H9 (cell line): ENCODE measurements at regions not wholly inside any gene's neighbourhood (a gene's known extent, or its start where the extent isn't known, plus 50 kb on each side); places are given as distances from the start of the nearest gene placed in this dataset.

Source experiments
- DNase-seq: peaks from one replicate; pipeline ENCODE4 v3.0.0-alpha.2; 2017
- H2AFZ ChIP-seq: one replicate; pipeline ENCODE4 v1.6.1; 2013; ENCODE audit warnings: mild to moderate bottlenecking, low read length, control low read depth, moderate library complexity
- H2AK5ac ChIP-seq: 2 replicates; pipeline ENCODE4 v1.6.1; 2013; ENCODE audit warnings: low read length, control low read depth, mixed read lengths; ENCODE audit not compliant: insufficient read length
- H2BK120ac ChIP-seq: one replicate; pipeline ENCODE4 v1.6.1; 2013; ENCODE audit warnings: low read depth, mild to moderate bottlenecking, low read length, control low read depth, inconsistent platforms; ENCODE audit not compliant: poor library complexity, severe bottlenecking
- H2BK12ac ChIP-seq: 2 replicates; pipeline ENCODE4 v1.6.1; 2013; ENCODE audit warnings: low read length, control low read depth, mixed read lengths, low read depth; ENCODE audit not compliant: insufficient read length
- H2BK15ac ChIP-seq: 2 replicates; pipeline ENCODE4 v1.6.1; 2013; ENCODE audit warnings: low read depth, low read length, control low read depth
- H2BK20ac ChIP-seq: one replicate; pipeline ENCODE4 v1.6.1; 2013; ENCODE audit warnings: low read depth, mild to moderate bottlenecking, low read length, control low read depth, inconsistent platforms; ENCODE audit not compliant: poor library complexity, severe bottlenecking
- H2BK5ac ChIP-seq: 2 replicates; pipeline ENCODE4 v1.6.1; 2013; ENCODE audit warnings: low read length, control low read depth, mixed read lengths; ENCODE audit not compliant: insufficient read length
- H3K14ac ChIP-seq: 2 replicates; pipeline ENCODE4 v1.6.1; 2013; ENCODE audit warnings: low read length, control low read depth; ENCODE audit not compliant: insufficient read depth
- H3K18ac ChIP-seq: 2 replicates; pipeline ENCODE4 v1.6.1; 2013; ENCODE audit warnings: low read depth, mild to moderate bottlenecking, mixed read lengths, low read length, control low read depth; ENCODE audit not compliant: insufficient read length
- H3K23ac ChIP-seq: 2 replicates; pipeline ENCODE4 v1.6.1; 2013; ENCODE audit warnings: low read length, control low read depth, mixed read lengths, low read depth; ENCODE audit not compliant: insufficient read length
- H3K23me2 ChIP-seq: 2 replicates; pipeline ENCODE4 v1.6.1; 2013; ENCODE audit warnings: low read depth, mild to moderate bottlenecking, mixed read lengths, low read length, control low read depth; ENCODE audit not compliant: insufficient read length, poor library complexity, severe bottlenecking
- H3K27ac ChIP-seq: 2 replicates; pipeline ENCODE4 v1.5.1; 2013; ENCODE audit warnings: low read length, control low read depth, mixed read lengths, low read depth; ENCODE audit not compliant: insufficient read length
- H3K27me3 ChIP-seq: 2 replicates; pipeline ENCODE4 v1.6.1; 2013; ENCODE audit warnings: low read length, control low read depth, inconsistent platforms; ENCODE audit not compliant: insufficient read depth
- H3K4ac ChIP-seq: 2 replicates; pipeline ENCODE4 v1.6.1; 2013; ENCODE audit warnings: low read depth, mild to moderate bottlenecking, control low read depth, inconsistent platforms, low read length, moderate library complexity
- H3K4me1 ChIP-seq: 2 replicates; pipeline ENCODE4 v1.6.1; 2013; ENCODE audit warnings: low read length, control low read depth, inconsistent platforms; ENCODE audit not compliant: insufficient read depth
- H3K4me2 ChIP-seq: 2 replicates; pipeline ENCODE4 v1.6.1; 2013; ENCODE audit warnings: low read length, control low read depth, mixed read lengths; ENCODE audit not compliant: insufficient read length, insufficient read depth
- H3K56ac ChIP-seq: 2 replicates; pipeline ENCODE4 v1.6.1; 2013; ENCODE audit warnings: low read depth, mild to moderate bottlenecking, mixed read lengths, low read length, control low read depth; ENCODE audit not compliant: insufficient read length
- H3K79me1 ChIP-seq: 2 replicates; pipeline ENCODE4 v1.6.1; 2013; ENCODE audit warnings: low read depth, mild to moderate bottlenecking, moderate library complexity, low read length, control low read depth, inconsistent platforms; ENCODE audit not compliant: insufficient read depth, poor library complexity, severe bottlenecking
- H3K79me2 ChIP-seq: 2 replicates; pipeline ENCODE4 v1.6.1; 2013; ENCODE audit warnings: low read length, control low read depth, inconsistent platforms; ENCODE audit not compliant: insufficient read depth
- H3K9ac ChIP-seq: 2 replicates; pipeline ENCODE4 v1.6.1; 2013; ENCODE audit warnings: low read length, control low read depth, mixed read lengths; ENCODE audit not compliant: insufficient read length; ENCODE audit errors: extremely low read depth
- H3K9me3 ChIP-seq: one replicate; pipeline ENCODE4 v1.6.1; 2013; ENCODE audit warnings: low read depth, low read length, inconsistent platforms; ENCODE audit not compliant: control insufficient read depth
- H3T11ph ChIP-seq: one replicate; pipeline ENCODE4 v1.6.1; 2013; ENCODE audit warnings: mild to moderate bottlenecking, low read length, control low read depth, inconsistent platforms
- H4K20me1 ChIP-seq: one replicate; pipeline ENCODE4 v1.6.1; 2013; ENCODE audit not compliant: control insufficient read depth, insufficient read length, insufficient read depth
- H4K5ac ChIP-seq: 2 replicates; pipeline ENCODE4 v1.6.1; 2013; ENCODE audit warnings: low read depth, mild to moderate bottlenecking, mixed read lengths, low read length, control low read depth; ENCODE audit not compliant: insufficient read length
- H4K8ac ChIP-seq: replicated peaks from 2 replicates; pipeline ENCODE4 v1.6.1; 2013; ENCODE audit warnings: low read length, control low read depth, mixed read lengths, low read depth; ENCODE audit not compliant: insufficient read length
- H4K91ac ChIP-seq: 2 replicates; pipeline ENCODE4 v1.6.1; 2013; ENCODE audit warnings: low read depth, mild to moderate bottlenecking, moderate library complexity, mixed read lengths, low read length, control low read depth; ENCODE audit not compliant: insufficient read length
- H3K27ac Mint-ChIP-seq, 3 experiments: 2 replicates in 2 of 3; 3 replicates in 1 of 3; pipeline ENCODE4 v1.8.0; 2020 to 2021; ENCODE audit warnings: mixed read lengths in 3 of 3, mild to moderate bottlenecking in 1 of 3, moderate library complexity in 1 of 3
- H3K27me3 Mint-ChIP-seq: 2 replicates; pipeline ENCODE4 v1.8.0; 2021; ENCODE audit warnings: low read depth, mild to moderate bottlenecking, moderate library complexity, mixed read lengths
- H3K36me3 Mint-ChIP-seq, 3 experiments: 2 replicates in 2 of 3; 3 replicates in 1 of 3; pipeline ENCODE4 v1.8.0; 2020 to 2021; ENCODE audit warnings: low read depth in 3 of 3, mixed read lengths in 3 of 3; ENCODE audit not compliant: insufficient read depth in 1 of 3
- H3K4me1 Mint-ChIP-seq, 2 experiments: 2 replicates each; pipeline ENCODE4 v1.8.0; 2020; ENCODE audit warnings: mixed read lengths in 2 of 2
- H3K4me3 Mint-ChIP-seq, 2 experiments: 2 replicates in 1 of 2; 3 replicates in 1 of 2; pipeline ENCODE4 v1.8.0; 2020 to 2021; ENCODE audit warnings: mild to moderate bottlenecking in 2 of 2, mixed read lengths in 2 of 2, moderate library complexity in 1 of 2
- H3K9me3 Mint-ChIP-seq, 2 experiments: 2 replicates in 1 of 2; 3 replicates in 1 of 2; pipeline ENCODE4 v1.8.0; 2020; ENCODE audit warnings: mild to moderate bottlenecking in 2 of 2, mixed read lengths in 2 of 2, moderate library complexity in 1 of 2
- WGBS: extraction: QIAGEN DNeasy Blood & Tissue Kit; methylation state at CpG from one replicate; pipeline ENCODE4 v1.1.7; 2013; ENCODE audit warnings: missing lambda C conversion rate, low lambda C conversion rate, mixed read lengths; ENCODE audit not compliant: insufficient read length; ENCODE audit errors: extremely low coverage; 5-methylcytosine and 5-hydroxymethylcytosine counted together
- TF ChIP-seq, protein P1 (sequence below): fragments of 200-600 bp; sonication (generic); conservative IDR thresholded peaks from 3 replicates; pipeline ENCODE4 v1.8.0; 2021; ENCODE audit warnings: antibody characterized with exemption, mild to moderate bottlenecking

DNA sequence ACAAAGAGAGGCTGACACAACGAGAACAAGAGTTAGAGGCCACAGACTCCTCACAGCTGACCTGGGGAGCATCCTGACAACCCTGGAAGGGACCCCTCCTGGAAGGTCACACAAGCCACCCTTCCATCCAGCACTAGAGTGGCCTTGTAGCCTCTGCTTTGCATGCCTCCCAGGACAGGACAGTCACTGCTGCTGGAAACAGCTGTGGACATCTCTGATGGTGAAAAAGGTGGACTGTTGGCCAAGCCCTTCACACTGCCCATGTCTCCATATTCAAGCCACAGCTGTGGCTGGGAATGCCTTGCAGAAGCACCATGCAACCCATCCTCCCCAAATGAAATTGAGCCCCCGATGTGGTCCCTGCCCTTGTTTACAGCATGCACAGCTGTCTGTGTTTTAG lies 102.1 kb upstream of the SRSF6 start:
- Histone ChIP-seq H3K9ac (no peak overlapping the region), H3K27me3 (no peaks in the 10 kb centered on the region), H3K9me3 (no peaks in the 10 kb centered on the region), H3T11ph (no peak overlapping the region), H4K8ac (no peak overlapping the region), H3K4me2 (no peak overlapping the region), H3K18ac (no peak overlapping the region), H3K23ac (no peak overlapping the region), H2BK12ac (no peak overlapping the region), H3K23me2 (no peaks in the 10 kb centered on the region), H3K79me2 (no peaks in the 10 kb centered on the region), H3K4ac (no peak overlapping the region), H3K14ac (no peak overlapping the region), H3K56ac (no peak overlapping the region), H2BK15ac (no peak overlapping the region), H2AFZ (no peak overlapping the region), H2BK20ac (no peak overlapping the region), H3K4me1 (no peaks in the 10 kb centered on the region), H2AK5ac (no peak overlapping the region), H2BK120ac (no peak overlapping the region), H3K79me1 (no peaks in the 10 kb centered on the region), H4K5ac (no peak overlapping the region), H4K91ac (no peak overlapping the region), H4K20me1 (no peaks in the 10 kb centered on the region), H3K27ac (no peak overlapping the region), H2BK5ac (no peak overlapping the region)
- TF ChIP-seq, protein P1, sequence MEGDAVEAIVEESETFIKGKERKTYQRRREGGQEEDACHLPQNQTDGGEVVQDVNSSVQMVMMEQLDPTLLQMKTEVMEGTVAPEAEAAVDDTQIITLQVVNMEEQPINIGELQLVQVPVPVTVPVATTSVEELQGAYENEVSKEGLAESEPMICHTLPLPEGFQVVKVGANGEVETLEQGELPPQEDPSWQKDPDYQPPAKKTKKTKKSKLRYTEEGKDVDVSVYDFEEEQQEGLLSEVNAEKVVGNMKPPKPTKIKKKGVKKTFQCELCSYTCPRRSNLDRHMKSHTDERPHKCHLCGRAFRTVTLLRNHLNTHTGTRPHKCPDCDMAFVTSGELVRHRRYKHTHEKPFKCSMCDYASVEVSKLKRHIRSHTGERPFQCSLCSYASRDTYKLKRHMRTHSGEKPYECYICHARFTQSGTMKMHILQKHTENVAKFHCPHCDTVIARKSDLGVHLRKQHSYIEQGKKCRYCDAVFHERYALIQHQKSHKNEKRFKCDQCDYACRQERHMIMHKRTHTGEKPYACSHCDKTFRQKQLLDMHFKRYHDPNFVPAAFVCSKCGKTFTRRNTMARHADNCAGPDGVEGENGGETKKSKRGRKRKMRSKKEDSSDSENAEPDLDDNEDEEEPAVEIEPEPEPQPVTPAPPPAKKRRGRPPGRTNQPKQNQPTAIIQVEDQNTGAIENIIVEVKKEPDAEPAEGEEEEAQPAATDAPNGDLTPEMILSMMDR: no peak
- no peak for DNase-seq
- Mint-ChIP-seq H3K27ac (no peak overlapping the region), H3K4me1 (no peaks in the 10 kb centered on the region), H3K27me3 (peaks cover 13% of the 10 kb centered on the region), H3K4me3 (no peak overlapping the region), H3K9me3 (peaks cover 6 to 14% of the 10 kb centered on the region in 2 experiments), H3K36me3 (peaks cover 0 to 4% (median 0%) of the 10 kb centered on the region in 3 experiments; a peak in 2 of 7 replicates)
- no CpG with 5 or more reads among the region's 2 CpGs for WGBS
